HG03432 (cell line): ENCODE measurements at regions not wholly inside any gene's neighbourhood (a gene's known extent, or its start where the extent isn't known, plus 50 kb on each side); places are given as distances from the start of the nearest gene placed in this dataset.
"Not testable (repeated sequence)": the region's sequence is repeated elsewhere in the genome, so short reads cannot be mapped to it uniquely, and the experiment has no call there.

ENCODE experiments used
- ATAC-seq: cut with Tn5 transposase; IDR thresholded peaks from one replicate; pipeline ENCODE4 v1.9.1; 2021; ENCODE audit warnings: mild to moderate bottlenecking, moderate library complexity; ENCODE audit not compliant: unreplicated experiment

- ATAC-seq: no peak
Observed at GRCh38 chr2:106293271-106293783, 99.2 kb upstream of the UXS1 start.

- no peak for ATAC-seq
Observed at GRCh38 chr2:106292627-106293026, 98.5 kb upstream of the UXS1 start.

DNA sequence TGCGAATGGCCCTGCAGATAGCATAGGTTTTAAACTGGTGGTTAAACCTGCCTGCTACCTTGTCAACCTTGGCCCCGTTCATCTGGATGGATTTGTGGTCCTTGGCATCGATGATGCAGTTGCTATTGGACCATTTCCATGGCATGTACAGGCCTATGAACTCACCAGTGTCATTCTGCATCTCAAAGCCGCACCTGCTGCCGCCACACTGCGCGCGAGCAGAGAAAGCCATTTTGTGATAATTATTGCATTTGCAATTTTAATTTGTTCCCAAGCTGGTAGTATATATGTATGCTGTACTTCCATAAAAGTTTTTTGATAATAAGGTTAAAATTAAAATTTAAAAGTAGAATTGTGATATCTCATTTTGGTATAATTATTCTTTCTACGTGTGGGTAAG lies 94.8 kb upstream of the UXS1 start:
- ATAC-seq: no peak

GRCh38 chr2:106285237-106285829 lies 91.2 kb upstream of the UXS1 start:
- ATAC-seq: no peak

- no peak for ATAC-seq
Observed at GRCh38 chr2:106284691-106285202, 90.6 kb upstream of the UXS1 start.

- ATAC-seq: no peak
Observed at GRCh38 chr2:106284255-106284654, 90.2 kb upstream of the UXS1 start.

- ATAC-seq: not testable (repeated sequence)
Observed at GRCh38 chr2:106283228-106284152, 89.4 kb upstream of the UXS1 start.

DNA sequence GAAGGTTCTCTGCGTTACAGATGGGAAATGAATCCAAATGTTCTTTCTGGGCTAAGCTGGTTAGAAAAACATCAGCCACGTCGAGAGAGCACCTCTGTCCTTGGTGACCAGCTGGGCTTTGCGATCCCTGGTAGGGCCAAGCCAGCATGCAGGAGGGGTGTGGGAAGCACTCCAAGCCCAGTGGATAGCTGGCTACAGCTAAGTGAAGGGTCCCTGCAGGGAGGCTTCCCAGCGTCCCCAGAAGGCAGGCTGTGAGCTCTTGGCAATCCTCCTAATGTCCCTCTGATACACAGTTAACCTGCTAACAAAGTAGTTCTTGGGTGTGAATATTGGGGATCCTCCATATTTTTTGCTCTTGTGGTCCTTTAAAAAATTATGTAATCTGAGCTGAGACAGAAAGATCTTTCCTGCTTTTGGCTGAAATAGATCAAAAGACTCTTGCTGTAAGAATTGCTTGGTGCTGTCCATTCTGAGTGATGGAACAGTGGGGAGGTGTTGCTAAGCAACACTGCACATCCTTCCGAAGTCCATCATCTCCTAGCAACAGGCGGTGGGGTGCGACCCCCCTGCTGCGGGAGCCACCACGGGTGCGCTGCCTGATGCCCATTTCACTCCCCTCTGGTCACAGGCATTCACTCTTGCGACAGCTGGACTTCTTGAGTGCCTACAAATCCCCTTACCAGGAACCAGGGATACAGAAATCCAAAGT lies 88.5 kb upstream of the UXS1 start:
- no peak for ATAC-seq

GRCh38 chr2:106281907-106282430 lies 87.9 kb upstream of the UXS1 start:
- not testable (repeated sequence) for ATAC-seq

GRCh38 chr2:106280722-106281446 lies 86.8 kb upstream of the UXS1 start:
- ATAC-seq: no peak

- ATAC-seq: no peak
Observed at GRCh38 chr2:106280224-106280623, 86.1 kb upstream of the UXS1 start.

DNA sequence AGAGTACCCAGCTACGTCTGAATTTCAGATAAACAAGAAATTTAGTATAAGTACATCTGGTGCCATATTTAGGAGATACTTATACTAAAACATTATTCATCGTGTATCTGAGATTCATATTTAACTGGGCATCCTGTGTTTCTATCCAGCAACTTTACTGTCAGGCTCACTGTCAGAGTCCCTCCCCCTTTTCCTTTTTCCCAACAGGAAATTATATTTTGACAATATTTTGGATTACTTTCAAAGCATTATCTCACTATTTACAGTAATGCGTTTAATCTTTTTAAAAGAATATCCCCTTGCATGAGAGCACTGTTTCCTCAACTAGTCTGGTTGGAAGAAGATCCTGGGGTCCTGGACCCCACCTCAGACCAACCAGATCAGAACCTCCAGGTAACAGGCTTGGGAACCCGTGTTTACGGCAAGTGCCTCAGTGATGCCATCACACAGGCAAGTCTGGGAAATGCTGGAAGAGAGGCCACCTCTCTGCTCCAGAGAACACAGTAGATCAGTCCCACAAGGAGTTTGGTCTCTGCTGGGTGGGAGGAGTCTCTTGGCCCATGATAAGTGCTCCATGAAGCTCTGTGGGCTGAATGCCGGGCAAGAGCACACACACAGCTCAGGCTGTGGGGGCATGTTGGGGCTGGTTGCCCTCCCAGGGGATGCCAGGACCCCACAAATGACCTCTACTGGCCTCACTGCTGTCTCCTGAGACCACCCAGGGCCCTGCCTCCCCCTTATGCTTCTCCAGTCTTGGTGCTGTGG lies 84.2 kb upstream of the UXS1 start:
- ATAC-seq: no peak

DNA sequence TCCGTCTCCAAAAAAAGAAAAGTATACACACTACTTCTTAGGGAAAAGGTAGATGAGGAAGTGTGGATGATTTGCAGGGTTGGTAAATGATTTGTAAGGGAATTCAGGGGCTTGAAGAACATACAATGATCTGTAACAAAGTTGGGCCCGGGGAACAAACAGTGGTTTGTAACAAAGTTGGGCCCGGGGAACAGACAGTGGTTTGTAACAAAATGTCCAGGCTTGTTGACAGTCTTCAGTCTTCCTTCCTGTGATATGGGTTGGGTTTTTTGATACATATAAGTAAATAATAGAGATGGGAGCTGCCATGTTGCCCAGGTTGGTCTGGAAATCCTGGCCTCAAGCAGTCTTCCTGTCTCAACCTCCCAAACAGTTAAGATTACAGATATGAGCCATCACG lies 83.3 kb upstream of the UXS1 start:
- ATAC-seq: no peak

- ATAC-seq: no peak
Observed at GRCh38 chr2:106275971-106276370, 81.9 kb upstream of the UXS1 start.

- ATAC-seq: no peak
Observed at GRCh38 chr2:106274668-106275067, 80.6 kb upstream of the UXS1 start.

GRCh38 chr2:106272216-106272807 lies 78.2 kb upstream of the UXS1 start:
- no peak for ATAC-seq

DNA sequence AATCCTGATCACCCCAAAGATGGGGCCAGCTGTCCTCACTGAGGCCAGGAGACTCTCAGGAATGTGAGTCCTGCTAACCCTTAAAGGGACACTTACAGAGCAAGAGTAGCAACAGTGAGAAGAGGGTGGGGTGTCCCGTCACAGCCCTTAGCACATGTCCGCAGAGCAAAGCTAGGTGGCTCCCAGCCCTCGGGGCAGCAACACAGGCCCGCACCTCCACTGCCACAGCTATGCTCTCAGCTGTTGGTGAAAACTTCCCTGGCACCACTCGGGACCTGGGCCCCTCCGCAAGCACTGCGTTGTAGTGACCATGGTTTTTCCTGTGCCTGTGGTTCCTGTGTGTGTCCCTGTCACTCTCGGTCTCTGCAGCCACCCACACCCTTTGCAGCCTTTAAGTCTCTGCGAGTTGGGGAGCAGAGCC lies 76.4 kb upstream of the UXS1 start:
- no peak for ATAC-seq

GRCh38 chr2:106269591-106270291 lies 75.6 kb upstream of the UXS1 start:
- ATAC-seq: peak; percentile 69

GRCh38 chr2:106267997-106268396 lies 73.9 kb upstream of the UXS1 start:
- no peak for ATAC-seq
